Panc1 (cell line): ENCODE measurements at regions not wholly inside any gene's neighbourhood (a gene's known extent, or its start where the extent isn't known, plus 50 kb on each side); places are given as distances from the start of the nearest gene placed in this dataset.

Source experiments
- ATAC-seq: fragments of 200-7000 bp; cut with Tn5 transposase; 2 replicates; pipeline ENCODE4 v1.9.1; 2020; ENCODE audit warnings: mild to moderate bottlenecking, moderate library complexity
- BruUV-seq: library from RNA; stranded (reverse); fragments of 400-500 nt; replicated peaks from 2 replicates; lab custom pipeline; 2021; lab: Mats Ljungman, UMichigan
- CTCF ChIA-PET: fragments of 300-600 bp; sonication (Branson Sonifier 250); formaldehyde crosslinking; loops from one replicate; lab custom pipeline; 2022; ENCODE audit warnings: antibody characterized with exemption; lab: Charles Lee
- POLR2A ChIA-PET: fragments of 300-600 bp; sonication (Branson Sonifier 250); formaldehyde crosslinking; loops from one replicate; lab custom pipeline; 2022; ENCODE audit warnings: antibody characterized with exemption; lab: Charles Lee
- DNase-seq: peaks from one replicate; pipeline ENCODE4 v3.0.0-alpha.2; 2010; ENCODE audit warnings: low read depth, low spot score
- H3K27ac ChIP-seq: 2 replicates; pipeline ENCODE4 v1.5.1; 2011; ENCODE audit warnings: mild to moderate bottlenecking, low read length, inconsistent platforms
- H3K27me3 ChIP-seq: fragments of 200-500 bp; sonication (Bioruptor generic); 2 replicates; pipeline ENCODE4 v1.6.0; 2014; ENCODE audit warnings: low read length, inconsistent platforms; ENCODE audit not compliant: control insufficient read depth, insufficient read depth
- H3K36me3 ChIP-seq: fragments of 200-500 bp; sonication (Bioruptor generic); 2 replicates; pipeline ENCODE4 v1.5.1; 2014; ENCODE audit warnings: inconsistent platforms, mild to moderate bottlenecking, low read length, moderate library complexity; ENCODE audit not compliant: control insufficient read depth, insufficient read depth
- H3K4me1 ChIP-seq: 2 replicates; pipeline ENCODE4 v1.5.1; 2011; ENCODE audit warnings: inconsistent platforms, mild to moderate bottlenecking, low read length, moderate library complexity; ENCODE audit not compliant: control insufficient read depth, insufficient read depth
- H3K4me3 ChIP-seq, 2 experiments: 2 replicates each; pipeline ENCODE4 v1.5.1; 2011 to 2012; ENCODE audit warnings: low read depth in 2 of 2, low read length in 2 of 2, mild to moderate bottlenecking in 2 of 2, inconsistent platforms in 1 of 2, moderate library complexity in 1 of 2
- H3K9me3 ChIP-seq: fragments of 200-500 bp; sonication (Bioruptor generic); 2 replicates; pipeline ENCODE4 v1.5.1; 2014; ENCODE audit warnings: low read depth, mild to moderate bottlenecking, inconsistent platforms, low read length, moderate library complexity; ENCODE audit not compliant: control insufficient read depth, insufficient read depth
- CTCF ChIP-seq: fragments of 450-650 bp; IDR thresholded peaks from 2 replicates; pipeline ENCODE4 v1.5.1; 2017; ENCODE audit warnings: mild to moderate bottlenecking
- POLR2AphosphoS5 ChIP-seq: IDR thresholded peaks from 2 replicates; pipeline ENCODE4 v1.6.1; 2012; ENCODE audit warnings: mild to moderate bottlenecking, low read depth, low read length, moderate library complexity
- REST ChIP-seq, 2 experiments: IDR thresholded peaks; 2 replicates each; pipeline ENCODE4 v1.6.1; 2011 to 2012; ENCODE audit warnings: low read depth in 2 of 2, control low read depth in 1 of 2, low read length in 1 of 2, mild to moderate bottlenecking in 1 of 2, moderate library complexity in 1 of 2; ENCODE audit not compliant: insufficient read depth in 1 of 2
- SIN3A ChIP-seq: IDR thresholded peaks from 2 replicates; pipeline ENCODE4 v1.6.1; 2012; ENCODE audit warnings: low read depth, mild to moderate bottlenecking, low read length, moderate library complexity, borderline replicate concordance; ENCODE audit not compliant: insufficient read depth
- TCF7L2 ChIP-seq: IDR thresholded peaks from 2 replicates; pipeline ENCODE4 v1.6.1; 2011; ENCODE audit warnings: mild to moderate bottlenecking, low read depth, low read length, inconsistent platforms
- in situ Hi-C: cut with HindIII; loops from 2 replicates; pipeline ENCODE4 v1.10.0; 2016; ENCODE audit warnings: low sequenced_read_pairs, low pct_unique_long_range_greater_than_20kb
- intact Hi-C: fragments of 100-400 bp; cut with micrococcal nuclease; formaldehyde crosslinking; loops from one replicate; pipeline ENCODE4 v1.10.0; 2022; ENCODE audit not compliant: unreplicated experiment

- Histone ChIP-seq H3K27me3 (no peaks in the 10 kb centered on the region), H3K36me3 (no peaks in the 10 kb centered on the region), H3K9me3 (no peaks in the 10 kb centered on the region), H3K27ac (no peak overlapping the region), H3K4me3 (no peak overlapping the region), H3K4me1 (no peaks in the 10 kb centered on the region)
- ChIA-PET CTCF (no interaction called here), POLR2A (no interaction called here)
- no peak for DNase-seq
- no TSS peak for BruUV-seq
- in situ Hi-C loops: no loop called here
- TF ChIP-seq TCF7L2: no peak
- TF ChIP-seq POLR2AphosphoS5: no peak
- no peak for TF ChIP-seq SIN3A
- TF ChIP-seq REST (IDR thresholded peaks at IDR 0.05; ENCODE audit: insufficient read depth in 1 of 2, low read depth in 2 of 2, low read length in 1 of 2): no peak
- no peak for TF ChIP-seq CTCF
- ATAC-seq: no peak
- intact Hi-C loops: no loop called here
Measured at GRCh38 chr4:14215116-14215770, 587.7 kb upstream of the BOD1L1 start.

DNA sequence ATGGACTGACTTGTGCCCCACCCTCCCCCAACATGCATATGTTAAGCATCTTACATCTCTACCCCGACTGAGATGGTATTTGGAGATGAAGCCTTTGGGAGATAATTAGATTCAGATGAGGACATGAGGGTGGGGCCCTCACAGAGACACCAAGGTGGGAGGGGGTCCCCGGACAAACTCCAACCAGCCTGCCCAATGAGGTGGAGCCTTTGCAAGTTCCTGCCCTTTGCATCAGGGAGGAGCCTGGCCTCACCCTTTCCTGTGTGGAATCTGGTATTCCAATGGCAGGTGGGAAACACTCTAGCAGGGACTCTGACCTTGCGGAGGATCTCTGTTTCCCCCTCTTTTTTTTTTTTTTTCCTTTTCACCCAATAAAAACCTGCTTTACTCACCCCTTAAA, 589.9 kb upstream of the BOD1L1 start:
- H3K27me3 ChIP-seq: no peaks in the 10 kb centered on the region
- ChIA-PET POLR2A (no interaction called here), CTCF (no interaction called here)
- no peaks in the 10 kb centered on the region for H3K4me1 ChIP-seq
- intact Hi-C loops (no loop called here), in situ Hi-C loops (no loop called here)
- no TSS peak for BruUV-seq
- no peak for ATAC-seq
- H3K27ac ChIP-seq: no peak overlapping the region
- H3K4me3 ChIP-seq: no peak overlapping the region
- H3K9me3 ChIP-seq: no peaks in the 10 kb centered on the region
- no peaks in the 10 kb centered on the region for H3K36me3 ChIP-seq
- DNase-seq: no peak
- TF ChIP-seq REST (IDR thresholded peaks at IDR 0.05; ENCODE audit: insufficient read depth in 1 of 2, low read depth in 2 of 2, low read length in 1 of 2): no peak
- no peak for TF ChIP-seq POLR2AphosphoS5
- TF ChIP-seq TCF7L2: no peak
- TF ChIP-seq SIN3A: no peak
- no peak for TF ChIP-seq CTCF
